Calu3 (cell line): ENCODE measurements at regions not wholly inside any gene's neighbourhood (a gene's known extent, or its start where the extent isn't known, plus 50 kb on each side); places are given as distances from the start of the nearest gene placed in this dataset.

Experiments
- BruUV-seq: library from RNA; stranded (reverse); fragments of 400-500 nt; replicated peaks from 2 replicates; lab custom pipeline; 2021; lab: Mats Ljungman, UMichigan
- CTCF ChIA-PET: fragments of 300-600 bp; sonication (Branson Sonifier 250); formaldehyde crosslinking; loops from one replicate; lab custom pipeline; 2022; ENCODE audit warnings: antibody characterized with exemption; lab: Charles Lee
- DNase-seq: peaks from one replicate; pipeline ENCODE4 v3.0.0; 2022
- H3K27ac Mint-ChIP-seq: one replicate; pipeline ENCODE4 v1.8.0; 2022; ENCODE audit warnings: mixed read lengths; ENCODE audit not compliant: unreplicated experiment
- H3K27me3 Mint-ChIP-seq: one replicate; pipeline ENCODE4 v1.8.0; 2022; ENCODE audit warnings: mixed read lengths; ENCODE audit not compliant: unreplicated experiment
- H3K36me3 Mint-ChIP-seq: one replicate; pipeline ENCODE4 v1.8.0; 2022; ENCODE audit warnings: mild to moderate bottlenecking, moderate library complexity, mixed read lengths; ENCODE audit not compliant: insufficient read depth, unreplicated experiment
- H3K4me1 Mint-ChIP-seq: one replicate; pipeline ENCODE4 v1.8.0; 2022; ENCODE audit warnings: mild to moderate bottlenecking, low read depth, mixed read lengths; ENCODE audit not compliant: unreplicated experiment
- H3K4me3 Mint-ChIP-seq: one replicate; pipeline ENCODE4 v1.8.0; 2022; ENCODE audit warnings: mild to moderate bottlenecking, low read depth, moderate library complexity, mixed read lengths; ENCODE audit not compliant: unreplicated experiment
- H3K9me3 Mint-ChIP-seq: one replicate; pipeline ENCODE4 v1.8.0; 2022; ENCODE audit warnings: low read depth, mixed read lengths; ENCODE audit not compliant: unreplicated experiment
- CTCF ChIP-seq: fragments of 200-600 bp; IDR thresholded peaks from one replicate; pipeline ENCODE4 v1.8.0; 2022; ENCODE audit warnings: antibody characterized with exemption; ENCODE audit not compliant: unreplicated experiment
- intact Hi-C: fragments of 100-400 bp; cut with micrococcal nuclease; formaldehyde crosslinking; loops from one replicate; pipeline ENCODE4 v1.10.0; 2022; ENCODE audit not compliant: unreplicated experiment

GRCh38 chr2:41101281-41101680, 649.4 kb upstream of the SLC8A1 start:
- H3K27me3 Mint-ChIP-seq, result no peaks in the 10 kb centered on the region

GRCh38 chr2:41109744-41110143, 657.9 kb upstream of the SLC8A1 start:
- Mint-ChIP-seq H3K36me3 (no peaks in the 10 kb centered on the region), H3K27ac (no peak overlapping the region), H3K27me3 (no peaks in the 10 kb centered on the region), H3K4me1 (no peaks in the 10 kb centered on the region), H3K9me3 (peaks cover 2% of the 10 kb centered on the region), H3K4me3 (no peak overlapping the region)
- TF ChIP-seq CTCF, result no peak
- no TSS peak for BruUV-seq
- intact Hi-C loops, result no loop called here
- no peak for DNase-seq
- CTCF ChIA-PET, result no interaction called here

More at GRCh38 chr2:41101281-41101680, 649.4 kb upstream of the SLC8A1 start:
- H3K36me3 Mint-ChIP-seq, result no peaks in the 10 kb centered on the region
- DNase-seq, result no peak
- BruUV-seq, result no TSS peak
- no peaks in the 10 kb centered on the region for H3K4me1 Mint-ChIP-seq
- H3K9me3 Mint-ChIP-seq, result no peaks in the 10 kb centered on the region
- H3K27ac Mint-ChIP-seq, result no peak overlapping the region
- CTCF ChIA-PET, result no interaction called here
- no peak overlapping the region for H3K4me3 Mint-ChIP-seq
- intact Hi-C loops, result loop anchor here (2.0 kb wide), 1 partner anchor 22 kb away; no protein-coding TSS in a partner anchor
- TF ChIP-seq CTCF, result no peak

- Mint-ChIP-seq H3K9me3 (peaks cover 2% of the 10 kb centered on the region), H3K4me1 (no peaks in the 10 kb centered on the region), H3K36me3 (no peaks in the 10 kb centered on the region), H3K4me3 (no peak overlapping the region), H3K27ac (no peak overlapping the region), H3K27me3 (no peaks in the 10 kb centered on the region)
- CTCF ChIA-PET, result no interaction called here
- intact Hi-C loops, result no loop called here
- no peak for DNase-seq
- no TSS peak for BruUV-seq
- no peak for TF ChIP-seq CTCF
These were observed 660.1 kb upstream of the SLC8A1 start for GRCh38 chr2:41111836-41112627.

GRCh38 chr2:41116106-41116797, 664.4 kb upstream of the SLC8A1 start:
- Mint-ChIP-seq H3K4me1 (no peaks in the 10 kb centered on the region), H3K4me3 (no peak overlapping the region), H3K27ac (no peak overlapping the region), H3K9me3 (peaks cover 5% of the 10 kb centered on the region), H3K36me3 (no peaks in the 10 kb centered on the region), H3K27me3 (no peaks in the 10 kb centered on the region)
- BruUV-seq, result no TSS peak
- CTCF ChIA-PET, result no interaction called here
- intact Hi-C loops, result no loop called here
- DNase-seq, result no peak
- no peak for TF ChIP-seq CTCF
